H9 (cell line): ENCODE measurements at regions not wholly inside any gene's neighbourhood (a gene's known extent, or its start where the extent isn't known, plus 50 kb on each side); places are given as distances from the start of the nearest gene placed in this dataset.

Source experiments
- DNase-seq: peaks from one replicate; pipeline ENCODE4 v3.0.0-alpha.2; 2017
- H2AFZ ChIP-seq: one replicate; pipeline ENCODE4 v1.6.1; 2013; ENCODE audit warnings: mild to moderate bottlenecking, low read length, control low read depth, moderate library complexity
- H2AK5ac ChIP-seq: 2 replicates; pipeline ENCODE4 v1.6.1; 2013; ENCODE audit warnings: low read length, control low read depth, mixed read lengths; ENCODE audit not compliant: insufficient read length
- H2BK120ac ChIP-seq: one replicate; pipeline ENCODE4 v1.6.1; 2013; ENCODE audit warnings: low read depth, mild to moderate bottlenecking, low read length, control low read depth, inconsistent platforms; ENCODE audit not compliant: poor library complexity, severe bottlenecking
- H2BK12ac ChIP-seq: 2 replicates; pipeline ENCODE4 v1.6.1; 2013; ENCODE audit warnings: low read length, control low read depth, mixed read lengths, low read depth; ENCODE audit not compliant: insufficient read length
- H2BK15ac ChIP-seq: 2 replicates; pipeline ENCODE4 v1.6.1; 2013; ENCODE audit warnings: low read depth, low read length, control low read depth
- H2BK20ac ChIP-seq: one replicate; pipeline ENCODE4 v1.6.1; 2013; ENCODE audit warnings: low read depth, mild to moderate bottlenecking, low read length, control low read depth, inconsistent platforms; ENCODE audit not compliant: poor library complexity, severe bottlenecking
- H2BK5ac ChIP-seq: 2 replicates; pipeline ENCODE4 v1.6.1; 2013; ENCODE audit warnings: low read length, control low read depth, mixed read lengths; ENCODE audit not compliant: insufficient read length
- H3K14ac ChIP-seq: 2 replicates; pipeline ENCODE4 v1.6.1; 2013; ENCODE audit warnings: low read length, control low read depth; ENCODE audit not compliant: insufficient read depth
- H3K18ac ChIP-seq: 2 replicates; pipeline ENCODE4 v1.6.1; 2013; ENCODE audit warnings: low read depth, mild to moderate bottlenecking, mixed read lengths, low read length, control low read depth; ENCODE audit not compliant: insufficient read length
- H3K23ac ChIP-seq: 2 replicates; pipeline ENCODE4 v1.6.1; 2013; ENCODE audit warnings: low read length, control low read depth, mixed read lengths, low read depth; ENCODE audit not compliant: insufficient read length
- H3K23me2 ChIP-seq: 2 replicates; pipeline ENCODE4 v1.6.1; 2013; ENCODE audit warnings: low read depth, mild to moderate bottlenecking, mixed read lengths, low read length, control low read depth; ENCODE audit not compliant: insufficient read length, poor library complexity, severe bottlenecking
- H3K27ac ChIP-seq: 2 replicates; pipeline ENCODE4 v1.5.1; 2013; ENCODE audit warnings: low read length, control low read depth, mixed read lengths, low read depth; ENCODE audit not compliant: insufficient read length
- H3K27me3 ChIP-seq: 2 replicates; pipeline ENCODE4 v1.6.1; 2013; ENCODE audit warnings: low read length, control low read depth, inconsistent platforms; ENCODE audit not compliant: insufficient read depth
- H3K4ac ChIP-seq: 2 replicates; pipeline ENCODE4 v1.6.1; 2013; ENCODE audit warnings: low read depth, mild to moderate bottlenecking, control low read depth, inconsistent platforms, low read length, moderate library complexity
- H3K4me1 ChIP-seq: 2 replicates; pipeline ENCODE4 v1.6.1; 2013; ENCODE audit warnings: low read length, control low read depth, inconsistent platforms; ENCODE audit not compliant: insufficient read depth
- H3K4me2 ChIP-seq: 2 replicates; pipeline ENCODE4 v1.6.1; 2013; ENCODE audit warnings: low read length, control low read depth, mixed read lengths; ENCODE audit not compliant: insufficient read length, insufficient read depth
- H3K56ac ChIP-seq: 2 replicates; pipeline ENCODE4 v1.6.1; 2013; ENCODE audit warnings: low read depth, mild to moderate bottlenecking, mixed read lengths, low read length, control low read depth; ENCODE audit not compliant: insufficient read length
- H3K79me1 ChIP-seq: 2 replicates; pipeline ENCODE4 v1.6.1; 2013; ENCODE audit warnings: low read depth, mild to moderate bottlenecking, moderate library complexity, low read length, control low read depth, inconsistent platforms; ENCODE audit not compliant: insufficient read depth, poor library complexity, severe bottlenecking
- H3K79me2 ChIP-seq: 2 replicates; pipeline ENCODE4 v1.6.1; 2013; ENCODE audit warnings: low read length, control low read depth, inconsistent platforms; ENCODE audit not compliant: insufficient read depth
- H3K9ac ChIP-seq: 2 replicates; pipeline ENCODE4 v1.6.1; 2013; ENCODE audit warnings: low read length, control low read depth, mixed read lengths; ENCODE audit not compliant: insufficient read length; ENCODE audit errors: extremely low read depth
- H3K9me3 ChIP-seq: one replicate; pipeline ENCODE4 v1.6.1; 2013; ENCODE audit warnings: low read depth, low read length, inconsistent platforms; ENCODE audit not compliant: control insufficient read depth
- H3T11ph ChIP-seq: one replicate; pipeline ENCODE4 v1.6.1; 2013; ENCODE audit warnings: mild to moderate bottlenecking, low read length, control low read depth, inconsistent platforms
- H4K20me1 ChIP-seq: one replicate; pipeline ENCODE4 v1.6.1; 2013; ENCODE audit not compliant: control insufficient read depth, insufficient read length, insufficient read depth
- H4K5ac ChIP-seq: 2 replicates; pipeline ENCODE4 v1.6.1; 2013; ENCODE audit warnings: low read depth, mild to moderate bottlenecking, mixed read lengths, low read length, control low read depth; ENCODE audit not compliant: insufficient read length
- H4K8ac ChIP-seq: replicated peaks from 2 replicates; pipeline ENCODE4 v1.6.1; 2013; ENCODE audit warnings: low read length, control low read depth, mixed read lengths, low read depth; ENCODE audit not compliant: insufficient read length
- H4K91ac ChIP-seq: 2 replicates; pipeline ENCODE4 v1.6.1; 2013; ENCODE audit warnings: low read depth, mild to moderate bottlenecking, moderate library complexity, mixed read lengths, low read length, control low read depth; ENCODE audit not compliant: insufficient read length
- H3K27ac Mint-ChIP-seq, 3 experiments: 2 replicates in 2 of 3; 3 replicates in 1 of 3; pipeline ENCODE4 v1.8.0; 2020 to 2021; ENCODE audit warnings: mixed read lengths in 3 of 3, mild to moderate bottlenecking in 1 of 3, moderate library complexity in 1 of 3
- H3K27me3 Mint-ChIP-seq: 2 replicates; pipeline ENCODE4 v1.8.0; 2021; ENCODE audit warnings: low read depth, mild to moderate bottlenecking, moderate library complexity, mixed read lengths
- H3K36me3 Mint-ChIP-seq, 3 experiments: 2 replicates in 2 of 3; 3 replicates in 1 of 3; pipeline ENCODE4 v1.8.0; 2020 to 2021; ENCODE audit warnings: low read depth in 3 of 3, mixed read lengths in 3 of 3; ENCODE audit not compliant: insufficient read depth in 1 of 3
- H3K4me1 Mint-ChIP-seq, 2 experiments: 2 replicates each; pipeline ENCODE4 v1.8.0; 2020; ENCODE audit warnings: mixed read lengths in 2 of 2
- H3K4me3 Mint-ChIP-seq, 2 experiments: 2 replicates in 1 of 2; 3 replicates in 1 of 2; pipeline ENCODE4 v1.8.0; 2020 to 2021; ENCODE audit warnings: mild to moderate bottlenecking in 2 of 2, mixed read lengths in 2 of 2, moderate library complexity in 1 of 2
- H3K9me3 Mint-ChIP-seq, 2 experiments: 2 replicates in 1 of 2; 3 replicates in 1 of 2; pipeline ENCODE4 v1.8.0; 2020; ENCODE audit warnings: mild to moderate bottlenecking in 2 of 2, mixed read lengths in 2 of 2, moderate library complexity in 1 of 2
- WGBS: extraction: QIAGEN DNeasy Blood & Tissue Kit; methylation state at CpG from one replicate; pipeline ENCODE4 v1.1.7; 2013; ENCODE audit warnings: missing lambda C conversion rate, low lambda C conversion rate, mixed read lengths; ENCODE audit not compliant: insufficient read length; ENCODE audit errors: extremely low coverage; 5-methylcytosine and 5-hydroxymethylcytosine counted together
- TF ChIP-seq, protein P1 (sequence below): fragments of 200-600 bp; sonication (generic); conservative IDR thresholded peaks from 3 replicates; pipeline ENCODE4 v1.8.0; 2021; ENCODE audit warnings: antibody characterized with exemption, mild to moderate bottlenecking

DNA sequence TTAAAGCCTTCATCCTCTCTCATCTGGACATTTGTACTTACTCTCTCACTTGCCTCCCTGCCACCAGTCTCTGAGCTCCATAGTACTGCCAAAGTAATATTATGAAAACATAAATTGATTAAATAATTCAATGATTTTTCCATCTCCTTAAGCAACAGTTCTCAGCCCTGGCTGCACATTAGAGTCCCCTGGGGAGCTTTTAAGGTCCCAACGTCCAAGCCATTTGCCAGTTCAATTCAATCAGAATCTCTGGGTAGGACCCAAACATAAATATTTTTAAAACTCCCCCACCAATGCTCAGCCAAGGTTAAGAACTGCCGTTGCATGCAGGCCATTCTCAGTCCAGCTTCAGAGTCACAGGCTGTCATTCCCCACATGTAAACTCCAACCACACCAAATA lies 114.4 kb upstream of the BMAL1 start:
- Mint-ChIP-seq H3K9me3 (peaks cover 3 to 5% of the 10 kb centered on the region in 2 experiments; a peak in 2 of 5 replicates), H3K36me3 (no peaks in the 10 kb centered on the region), H3K4me1 (peaks cover 8 to 12% of the 10 kb centered on the region in 2 experiments; a peak in 3 of 4 replicates), H3K27ac (no peak overlapping the region), H3K27me3 (no peaks in the 10 kb centered on the region; the same call in 1 of the 2 replicates), H3K4me3 (no peak overlapping the region)
- WGBS = no CpG with 5 or more reads among the region's 2 CpGs
- no peak overlapping the region for H3T11ph ChIP-seq
- H3K14ac ChIP-seq = no peak overlapping the region
- H3K27me3 ChIP-seq = no peaks in the 10 kb centered on the region
- no peak overlapping the region for H3K18ac ChIP-seq
- H4K5ac ChIP-seq = no peak overlapping the region
- no peak overlapping the region for H2BK120ac ChIP-seq
- H3K79me1 ChIP-seq = no peaks in the 10 kb centered on the region
- no peak overlapping the region for H4K8ac ChIP-seq
- no peak overlapping the region for H2BK15ac ChIP-seq
- TF ChIP-seq, protein P1, sequence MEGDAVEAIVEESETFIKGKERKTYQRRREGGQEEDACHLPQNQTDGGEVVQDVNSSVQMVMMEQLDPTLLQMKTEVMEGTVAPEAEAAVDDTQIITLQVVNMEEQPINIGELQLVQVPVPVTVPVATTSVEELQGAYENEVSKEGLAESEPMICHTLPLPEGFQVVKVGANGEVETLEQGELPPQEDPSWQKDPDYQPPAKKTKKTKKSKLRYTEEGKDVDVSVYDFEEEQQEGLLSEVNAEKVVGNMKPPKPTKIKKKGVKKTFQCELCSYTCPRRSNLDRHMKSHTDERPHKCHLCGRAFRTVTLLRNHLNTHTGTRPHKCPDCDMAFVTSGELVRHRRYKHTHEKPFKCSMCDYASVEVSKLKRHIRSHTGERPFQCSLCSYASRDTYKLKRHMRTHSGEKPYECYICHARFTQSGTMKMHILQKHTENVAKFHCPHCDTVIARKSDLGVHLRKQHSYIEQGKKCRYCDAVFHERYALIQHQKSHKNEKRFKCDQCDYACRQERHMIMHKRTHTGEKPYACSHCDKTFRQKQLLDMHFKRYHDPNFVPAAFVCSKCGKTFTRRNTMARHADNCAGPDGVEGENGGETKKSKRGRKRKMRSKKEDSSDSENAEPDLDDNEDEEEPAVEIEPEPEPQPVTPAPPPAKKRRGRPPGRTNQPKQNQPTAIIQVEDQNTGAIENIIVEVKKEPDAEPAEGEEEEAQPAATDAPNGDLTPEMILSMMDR = no peak
- H3K9ac ChIP-seq = peak overlapping the region; percentile 10
- no peaks in the 10 kb centered on the region for H3K4me1 ChIP-seq
- no peaks in the 10 kb centered on the region for H4K20me1 ChIP-seq
- H3K9me3 ChIP-seq = no peaks in the 10 kb centered on the region
- no peak overlapping the region for H2BK5ac ChIP-seq
- no peaks in the 10 kb centered on the region for H3K23me2 ChIP-seq
- H3K4me2 ChIP-seq = no peak overlapping the region
- H3K23ac ChIP-seq = no peak overlapping the region
- H4K91ac ChIP-seq = no peak overlapping the region
- DNase-seq = no peak
- H2AK5ac ChIP-seq = no peak overlapping the region
- no peak overlapping the region for H3K4ac ChIP-seq
- H3K27ac ChIP-seq = no peak overlapping the region
- H2AFZ ChIP-seq = no peak overlapping the region
- H3K56ac ChIP-seq = no peak overlapping the region
- no peak overlapping the region for H2BK20ac ChIP-seq
- no peaks in the 10 kb centered on the region for H3K79me2 ChIP-seq
- H2BK12ac ChIP-seq = no peak overlapping the region
